HL-60 (cell line): ENCODE measurements at regions not wholly inside any gene's neighbourhood (a gene's known extent, or its start where the extent isn't known, plus 50 kb on each side); places are given as distances from the start of the nearest gene placed in this dataset.

Experiments used
- DNase-seq, 2 experiments: peaks; one replicate each; pipeline ENCODE4 v3.0.0-alpha.2; 2010 to 2020; ENCODE audit warnings: low read depth in 1 of 2, low spot score in 1 of 2
- H3K27ac ChIP-seq: fragments of 250-450 bp; sonication (Bioruptor Pico); replicated peaks from 2 replicates; pipeline ENCODE4 v1.5.1; 2020; ENCODE audit warnings: mild to moderate bottlenecking, moderate library complexity
- H3K27me3 ChIP-seq: fragments of 250-450 bp; sonication (Bioruptor Pico); 2 replicates; pipeline ENCODE4 v1.5.1; 2021; ENCODE audit warnings: mild to moderate bottlenecking, moderate library complexity; ENCODE audit not compliant: insufficient read depth, poor library complexity, severe bottlenecking
- H3K4me3 ChIP-seq: replicated peaks from 2 replicates; pipeline ENCODE4 v1.5.1; 2011; ENCODE audit warnings: mild to moderate bottlenecking, control low read depth, low read length; ENCODE audit not compliant: insufficient read depth
- CTCF ChIP-seq: IDR thresholded peaks from one replicate; pipeline ENCODE4 v1.5.1; 2011; ENCODE audit warnings: low read length, control low read depth, inconsistent platforms; ENCODE audit not compliant: insufficient read depth
- GABPA ChIP-seq: IDR thresholded peaks from 2 replicates; pipeline ENCODE4 v1.6.1; 2012; ENCODE audit warnings: low read depth
- POLR2AphosphoS5 ChIP-seq: IDR thresholded peaks from 2 replicates; pipeline ENCODE4 v1.6.1; 2012; ENCODE audit warnings: low read depth
- REST ChIP-seq: IDR thresholded peaks from 2 replicates; pipeline ENCODE4 v1.6.1; 2012; ENCODE audit warnings: low read depth; ENCODE audit not compliant: insufficient replicate concordance
- SPI1 ChIP-seq: IDR thresholded peaks from 2 replicates; pipeline ENCODE4 v1.6.1; 2012; ENCODE audit warnings: low read depth, mild to moderate bottlenecking, borderline replicate concordance

GRCh38 chr2:163490281-163490680, 245.5 kb downstream of the FIGN start:
- no peak for TF ChIP-seq SPI1
- TF ChIP-seq REST = no peak
- TF ChIP-seq GABPA = no peak
- no peak for TF ChIP-seq POLR2AphosphoS5
- no peak for TF ChIP-seq CTCF

GRCh38 chr2:163481515-163481914, 254.3 kb downstream of the FIGN start:
- no peak overlapping the region for H3K27ac ChIP-seq
- H3K27me3 ChIP-seq = no peaks in the 10 kb centered on the region
- TF ChIP-seq CTCF = no peak
- TF ChIP-seq REST = no peak
- TF ChIP-seq POLR2AphosphoS5 = no peak
- TF ChIP-seq SPI1 = no peak
- TF ChIP-seq GABPA = no peak
- DNase-seq = no peak
- H3K4me3 ChIP-seq = no peak overlapping the region

More at GRCh38 chr2:163490281-163490680, 245.5 kb downstream of the FIGN start:
- no peak overlapping the region for H3K27ac ChIP-seq
- no peaks in the 10 kb centered on the region for H3K27me3 ChIP-seq
- no peak overlapping the region for H3K4me3 ChIP-seq
- DNase-seq = no peak

GRCh38 chr2:163479599-163479998, 256.2 kb downstream of the FIGN start:
- Histone ChIP-seq H3K27ac (no peak overlapping the region), H3K4me3 (no peak overlapping the region), H3K27me3 (no peaks in the 10 kb centered on the region)
- no peak for TF ChIP-seq GABPA
- no peak for TF ChIP-seq CTCF
- no peak for TF ChIP-seq REST
- TF ChIP-seq SPI1 = no peak
- TF ChIP-seq POLR2AphosphoS5 = no peak
- DNase-seq = no peak
